Activated B cell treated with CpG ODN at 0.5 μM for 24 hours (primary cell): ENCODE measurements at regions not wholly inside any gene's neighbourhood (a gene's known extent, or its start where the extent isn't known, plus 50 kb on each side); places are given as distances from the start of the nearest gene placed in this dataset.

ENCODE experiments used
- ATAC-seq: fragments of 200-7000 bp; cut with Tn5 transposase; one replicate; pipeline ENCODE4 v1.10.0; 2021; ENCODE audit warnings: low read depth, mild to moderate bottlenecking, moderate library complexity
- CTCF ChIA-PET: fragments of 350-600 bp; sonication (Branson Sonifier 250); formaldehyde crosslinking; loops from one replicate; lab custom pipeline; 2021; ENCODE audit warnings: antibody characterized with exemption; lab: Charles Lee
- POLR2A ChIA-PET: fragments of 350-600 bp; sonication (Branson Sonifier 250); formaldehyde crosslinking; loops from one replicate; lab custom pipeline; 2021; ENCODE audit warnings: antibody characterized with exemption; lab: Charles Lee
- DNase-seq: peaks from one replicate; pipeline ENCODE4 v3.0.0; 2022
- H3K27ac Mint-ChIP-seq: one replicate; pipeline ENCODE4 v1.8.0; 2020; ENCODE audit warnings: mixed read lengths
- H3K27me3 Mint-ChIP-seq: one replicate; pipeline ENCODE4 v1.8.0; 2021; ENCODE audit warnings: mixed read lengths
- H3K36me3 Mint-ChIP-seq: one replicate; pipeline ENCODE4 v1.8.0; 2021; ENCODE audit warnings: low read depth, mixed read lengths
- H3K4me1 Mint-ChIP-seq: one replicate; pipeline ENCODE4 v1.8.0; 2021; ENCODE audit warnings: mixed read lengths
- H3K4me3 Mint-ChIP-seq: one replicate; pipeline ENCODE4 v1.8.0; 2020; ENCODE audit warnings: mild to moderate bottlenecking, mixed read lengths
- H3K9me3 Mint-ChIP-seq: one replicate; pipeline ENCODE4 v1.8.0; 2020; ENCODE audit warnings: mixed read lengths
- intact Hi-C: fragments of 100-400 bp; cut with micrococcal nuclease; formaldehyde crosslinking; loops from one replicate; pipeline ENCODE4 v1.15.1; 2024
- TF ChIP-seq, protein P1 (sequence below): fragments of 200-600 bp; IDR thresholded peaks from one replicate; pipeline ENCODE4 v1.8.0; 2022; ENCODE audit warnings: antibody characterized with exemption, mild to moderate bottlenecking

DNA sequence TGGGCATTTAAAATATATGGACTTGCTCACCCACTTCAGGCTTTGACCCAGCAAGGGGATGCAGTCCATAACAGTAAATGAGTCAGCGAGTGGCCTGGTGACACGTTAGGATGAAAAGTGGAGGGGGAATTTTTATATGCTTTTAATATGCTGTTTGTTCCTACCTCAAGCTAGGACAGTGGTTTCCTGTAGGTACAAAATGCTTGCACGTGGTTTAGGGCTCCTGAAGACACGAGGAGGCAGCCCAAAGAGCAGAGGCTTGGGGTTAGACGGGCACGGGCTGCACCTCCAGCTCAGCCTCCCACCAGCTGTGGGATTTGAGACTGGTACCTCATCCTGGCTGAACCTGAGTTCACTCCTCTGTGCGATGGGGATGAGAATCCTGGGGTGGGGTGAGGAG lies 306.2 kb upstream of the CXCR4 start:
- H3K27me3 Mint-ChIP-seq = peaks cover 23% of the 10 kb centered on the region
- H3K9me3 Mint-ChIP-seq = no peaks in the 10 kb centered on the region
- peaks cover 12% of the 10 kb centered on the region for H3K4me1 Mint-ChIP-seq
- TF ChIP-seq, protein P1, sequence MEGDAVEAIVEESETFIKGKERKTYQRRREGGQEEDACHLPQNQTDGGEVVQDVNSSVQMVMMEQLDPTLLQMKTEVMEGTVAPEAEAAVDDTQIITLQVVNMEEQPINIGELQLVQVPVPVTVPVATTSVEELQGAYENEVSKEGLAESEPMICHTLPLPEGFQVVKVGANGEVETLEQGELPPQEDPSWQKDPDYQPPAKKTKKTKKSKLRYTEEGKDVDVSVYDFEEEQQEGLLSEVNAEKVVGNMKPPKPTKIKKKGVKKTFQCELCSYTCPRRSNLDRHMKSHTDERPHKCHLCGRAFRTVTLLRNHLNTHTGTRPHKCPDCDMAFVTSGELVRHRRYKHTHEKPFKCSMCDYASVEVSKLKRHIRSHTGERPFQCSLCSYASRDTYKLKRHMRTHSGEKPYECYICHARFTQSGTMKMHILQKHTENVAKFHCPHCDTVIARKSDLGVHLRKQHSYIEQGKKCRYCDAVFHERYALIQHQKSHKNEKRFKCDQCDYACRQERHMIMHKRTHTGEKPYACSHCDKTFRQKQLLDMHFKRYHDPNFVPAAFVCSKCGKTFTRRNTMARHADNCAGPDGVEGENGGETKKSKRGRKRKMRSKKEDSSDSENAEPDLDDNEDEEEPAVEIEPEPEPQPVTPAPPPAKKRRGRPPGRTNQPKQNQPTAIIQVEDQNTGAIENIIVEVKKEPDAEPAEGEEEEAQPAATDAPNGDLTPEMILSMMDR = no peak
- POLR2A ChIA-PET = no interaction called here
- no peak for DNase-seq
- ATAC-seq = no peak
- no peaks in the 10 kb centered on the region for H3K36me3 Mint-ChIP-seq
- CTCF ChIA-PET = interaction anchor here (0.6 to 2.0 kb wide), 5 partner anchors 40 to 1414 kb away, joined by 3 to 11 read pairs (median 3); no protein-coding TSS in a partner anchor
- intact Hi-C loops = loop anchor here (5.0 to 10.0 kb wide), 2 partner anchors 243 to 311 kb away; no protein-coding TSS in a partner anchor
- H3K4me3 Mint-ChIP-seq = peak overlapping the region; percentile 88
- peak overlapping the region; percentile 2 for H3K27ac Mint-ChIP-seq

DNA sequence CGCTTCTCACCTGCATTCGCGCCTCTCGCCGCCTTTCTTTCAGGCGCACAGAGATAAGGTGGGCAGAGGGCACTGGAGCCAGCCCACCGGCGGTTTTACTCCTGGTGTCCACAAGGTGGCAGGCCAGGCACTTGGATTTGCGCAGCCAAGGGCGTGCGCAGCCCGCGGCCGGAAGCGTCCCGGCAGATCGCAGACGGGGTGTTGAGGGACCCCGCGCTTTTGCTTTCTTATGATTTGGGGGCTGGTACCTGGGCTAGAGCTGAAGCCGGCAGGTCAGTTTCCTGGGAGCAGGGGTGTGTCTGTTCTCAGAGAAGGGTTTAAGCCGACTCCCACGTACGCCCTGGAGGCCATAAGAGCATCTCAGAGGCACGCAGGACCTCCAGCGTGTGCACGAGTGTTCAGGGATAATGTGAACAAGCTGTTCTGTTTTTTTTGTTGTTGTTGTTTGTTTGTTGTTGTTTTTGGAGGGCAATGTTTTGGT lies 305.6 kb upstream of the CXCR4 start:
- Mint-ChIP-seq H3K4me3 (peak overlapping the region; percentile 88), H3K27ac (peak overlapping the region; percentile 2), H3K36me3 (no peaks in the 10 kb centered on the region), H3K9me3 (no peaks in the 10 kb centered on the region), H3K4me1 (peaks cover 12% of the 10 kb centered on the region), H3K27me3 (peaks cover 23% of the 10 kb centered on the region)
- DNase-seq (peak; percentile 70), ATAC-seq (peak; percentile 99)
- intact Hi-C loops = loop anchor here (1.0 to 10.0 kb wide), 4 partner anchors 28 to 510 kb away; no protein-coding TSS in a partner anchor
- TF ChIP-seq, protein P1 = no peak
- POLR2A ChIA-PET = no interaction called here
- CTCF ChIA-PET = interaction anchor here (0.6 to 2.0 kb wide), 7 partner anchors 39 to 1415 kb away, joined by 3 to 11 read pairs (median 3); no protein-coding TSS in a partner anchor

- TF ChIP-seq, protein P1 = no peak
- Mint-ChIP-seq H3K4me1 (peaks cover 12% of the 10 kb centered on the region), H3K36me3 (no peaks in the 10 kb centered on the region), H3K27ac (no peak overlapping the region), H3K27me3 (peaks cover 23% of the 10 kb centered on the region), H3K9me3 (no peaks in the 10 kb centered on the region), H3K4me3 (no peak overlapping the region)
- POLR2A ChIA-PET = no interaction called here
- DNase-seq (no peak), ATAC-seq (no peak)
- CTCF ChIA-PET = interaction anchor here (1.0 to 2.0 kb wide), 3 partner anchors 39 to 1416 kb away, joined by 3 to 11 read pairs (median 9); no protein-coding TSS in a partner anchor
- intact Hi-C loops = loop anchor here (5.0 to 10.0 kb wide), 2 partner anchors 245 to 312 kb away; no protein-coding TSS in a partner anchor
Measured at GRCh38 chr2:136422512-136422911, 304.6 kb upstream of the CXCR4 start.

DNA sequence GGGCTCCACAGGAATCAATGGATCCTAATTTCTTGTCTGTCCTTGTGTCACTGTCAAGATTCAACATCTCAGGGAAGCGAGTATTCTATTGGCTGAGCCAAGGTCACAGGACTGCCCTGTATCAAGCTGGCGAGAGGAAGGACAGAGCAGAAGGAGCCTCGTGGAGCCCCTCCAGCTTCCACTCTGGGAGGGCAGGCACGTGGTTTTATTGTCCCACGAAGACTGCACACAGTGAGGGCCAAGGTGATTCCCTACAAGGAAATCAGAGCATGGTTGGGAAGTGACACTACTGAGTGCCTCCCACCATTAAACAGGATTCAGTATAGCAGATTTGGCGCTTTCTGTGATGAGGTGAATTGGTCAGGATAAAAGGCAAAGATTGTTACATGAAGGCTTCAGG lies 302.4 kb upstream of the CXCR4 start:
- no peak for DNase-seq

DNA sequence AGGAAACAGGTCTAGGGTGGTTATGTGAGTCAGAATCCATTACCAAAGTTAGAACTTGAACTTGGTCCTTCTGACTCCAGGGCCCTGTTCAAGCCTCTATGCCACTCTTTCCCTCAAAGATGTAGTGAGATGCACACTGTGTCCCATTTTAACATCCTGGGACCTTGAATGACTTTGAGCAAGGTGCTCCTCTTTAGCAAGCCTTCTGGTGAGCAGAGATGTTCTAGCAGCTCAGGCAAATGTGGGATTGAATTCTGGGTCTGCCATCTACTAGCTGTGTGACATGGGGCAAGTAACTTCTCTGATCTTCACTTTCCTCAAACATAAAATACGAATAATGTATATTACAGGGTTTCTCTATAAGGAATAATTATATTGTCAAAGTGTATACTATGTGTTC lies 294.0 kb upstream of the CXCR4 start:
- no peak for ATAC-seq
- CTCF ChIA-PET = no interaction called here
- H3K36me3 Mint-ChIP-seq = no peaks in the 10 kb centered on the region
- intact Hi-C loops = no loop called here
- no peak overlapping the region for H3K4me3 Mint-ChIP-seq
- H3K27me3 Mint-ChIP-seq = peaks cover 16% of the 10 kb centered on the region
- no peak for DNase-seq
- TF ChIP-seq, protein P1 = no peak
- no peak overlapping the region for H3K27ac Mint-ChIP-seq
- H3K4me1 Mint-ChIP-seq = peaks cover 5% of the 10 kb centered on the region
- POLR2A ChIA-PET = no interaction called here
- no peaks in the 10 kb centered on the region for H3K9me3 Mint-ChIP-seq

More for the DNA sequence above, 302.4 kb upstream of the CXCR4 start:
- Mint-ChIP-seq H3K36me3 (no peaks in the 10 kb centered on the region), H3K4me1 (peaks cover 12% of the 10 kb centered on the region), H3K27ac (no peak overlapping the region), H3K9me3 (no peaks in the 10 kb centered on the region), H3K4me3 (no peak overlapping the region), H3K27me3 (peaks cover 23% of the 10 kb centered on the region)
- POLR2A ChIA-PET = no interaction called here
- ATAC-seq = no peak
- TF ChIP-seq, protein P1 = no peak
- intact Hi-C loops = loop anchor here (5.0 to 10.0 kb wide), 2 partner anchors 247 to 314 kb away; no protein-coding TSS in a partner anchor
- CTCF ChIA-PET = no interaction called here
